Endothelial cell of umbilical vein (primary cell): ENCODE measurements at regions not wholly inside any gene's neighbourhood (a gene's known extent, or its start where the extent isn't known, plus 50 kb on each side); places are given as distances from the start of the nearest gene placed in this dataset.

Source experiments
- BruUV-seq: library from RNA; stranded (reverse); fragments of 400-500 nt; replicated peaks from 2 replicates; lab custom pipeline; 2021; lab: Mats Ljungman, UMichigan
- CTCF ChIA-PET: fragments of 300-600, 350-600 bp; sonication (Branson Sonifier 250); formaldehyde crosslinking; loops from one replicate; lab custom pipeline; 2021; ENCODE audit warnings: antibody characterized with exemption, inconsistent platforms; lab: Charles Lee
- POLR2A ChIA-PET: fragments of 300-600, 350-600 bp; sonication (Branson Sonifier 250); formaldehyde crosslinking; loops from one replicate; lab custom pipeline; 2021; ENCODE audit warnings: antibody characterized with exemption, inconsistent platforms; lab: Charles Lee
- DNase-seq: peaks from one replicate; pipeline ENCODE4 v3.0.0-alpha.2; 2011; ENCODE audit warnings: low read depth, low spot score
- FAIRE-seq: peaks from 2 replicates; lab custom pipeline; 2011; peaks lifted over from hg19 to GRCh38; lab: Jason Lieb, UNC
- H2AFZ ChIP-seq: 2 replicates; pipeline ENCODE4 v1.6.0; 2012; ENCODE audit warnings: low read depth, low read length, control low read depth, inconsistent platforms
- H3K27ac ChIP-seq: 2 replicates; pipeline ENCODE4 v1.5.1; 2011; ENCODE audit warnings: low read depth, mild to moderate bottlenecking, control low read depth, low read length, moderate library complexity; ENCODE audit not compliant: insufficient read depth
- H3K27me3 ChIP-seq, 2 experiments: 2 replicates each; pipeline versions ENCODE4 v1.6.0 to v1.6.1; 2011; ENCODE audit warnings: low read length in 2 of 2, mixed read lengths in 1 of 2; ENCODE audit not compliant: control insufficient read depth in 2 of 2, insufficient read depth in 2 of 2
- H3K36me3 ChIP-seq, 2 experiments: 2 replicates in 1 of 2; 3 replicates in 1 of 2; pipeline ENCODE4 v1.5.1; 2011; ENCODE audit warnings: low read length in 2 of 2, mild to moderate bottlenecking in 1 of 2, moderate library complexity in 1 of 2; ENCODE audit not compliant: control insufficient read depth in 2 of 2, insufficient read depth in 2 of 2; ENCODE audit errors: extremely low read depth in 1 of 2
- H3K4me1 ChIP-seq: 3 replicates; pipeline ENCODE4 v1.5.1; 2011; ENCODE audit warnings: mild to moderate bottlenecking, low read length; ENCODE audit not compliant: control insufficient read depth, insufficient read depth; ENCODE audit errors: extremely low read depth
- H3K4me2 ChIP-seq: 2 replicates; pipeline ENCODE4 v1.6.1; 2011; ENCODE audit warnings: low read length, control low read depth, mixed read lengths; ENCODE audit not compliant: insufficient read depth
- H3K4me3 ChIP-seq, 3 experiments: fragments of 200-600 bp in 1 of 3; sonication (generic), shearing (Covaris generic) in 1 of 3; replicated peaks in 1 of 3; 2 replicates each; pipeline ENCODE4 v1.5.1; 2011 to 2016; ENCODE audit warnings: control low read depth in 3 of 3, low read length in 3 of 3, mild to moderate bottlenecking in 2 of 3, inconsistent platforms in 1 of 3, low read depth in 1 of 3, moderate library complexity in 1 of 3; ENCODE audit not compliant: insufficient read depth in 1 of 3
- H3K79me2 ChIP-seq: 2 replicates; pipeline ENCODE4 v1.6.0; 2012; ENCODE audit warnings: low read length, inconsistent platforms; ENCODE audit not compliant: control insufficient read depth, insufficient read depth
- H3K9ac ChIP-seq: replicated peaks from 2 replicates; pipeline ENCODE3; 2011; ENCODE audit warnings: low read length, control low read depth; ENCODE audit not compliant: insufficient read depth; ENCODE audit errors: extremely low read depth
- H3K9me1 ChIP-seq: replicated peaks from 3 replicates; pipeline ENCODE4 v1.6.0; 2011; ENCODE audit warnings: mild to moderate bottlenecking, low read length; ENCODE audit not compliant: control insufficient read depth, insufficient read depth; ENCODE audit errors: extremely low read depth
- H3K9me3 ChIP-seq: replicated peaks from 2 replicates; pipeline ENCODE4 v1.5.1; 2012; ENCODE audit warnings: low read length, inconsistent platforms; ENCODE audit not compliant: control insufficient read depth, insufficient read depth
- H4K20me1 ChIP-seq: replicated peaks from 2 replicates; pipeline ENCODE3; 2011; ENCODE audit warnings: mild to moderate bottlenecking, low read length; ENCODE audit not compliant: control insufficient read depth, insufficient read depth; ENCODE audit errors: extremely low read depth
- EZH2 ChIP-seq: IDR thresholded peaks from 2 replicates; pipeline ENCODE4 v1.6.1; 2012; ENCODE audit warnings: borderline replicate concordance, low read depth, mild to moderate bottlenecking, moderate library complexity, low read length, inconsistent platforms; ENCODE audit not compliant: severe bottlenecking
- FOS ChIP-seq: IDR thresholded peaks from 2 replicates; pipeline ENCODE4 v1.6.1; 2011; ENCODE audit warnings: mild to moderate bottlenecking, low read length, moderate library complexity, borderline replicate concordance; ENCODE audit not compliant: insufficient read depth
- JUN ChIP-seq: IDR thresholded peaks from 2 replicates; pipeline ENCODE4 v1.6.1; 2011; ENCODE audit warnings: borderline replicate concordance, low read depth; ENCODE audit not compliant: insufficient read length, insufficient read depth
- MYC ChIP-seq: IDR thresholded peaks from one replicate; pipeline ENCODE4 v1.6.1; 2011; ENCODE audit warnings: mild to moderate bottlenecking, low read depth, low read length
- POLR2A ChIP-seq: IDR thresholded peaks from 2 replicates; pipeline ENCODE4 v1.6.1; 2012; ENCODE audit warnings: low read depth, mild to moderate bottlenecking, control low read depth, low read length
- POLR2AphosphoS5 ChIP-seq: IDR thresholded peaks from 2 replicates; pipeline ENCODE4 v1.6.1; 2012; ENCODE audit warnings: low read depth, mild to moderate bottlenecking, control low read depth, low read length, moderate library complexity; ENCODE audit not compliant: insufficient read depth
- dilution Hi-C: fragments of 300-500 bp; cut with MboI; formaldehyde crosslinking; loops from one replicate; pipeline ENCODE4 v1.15.0; 2019; ENCODE audit warnings: low sequenced_read_pairs; ENCODE audit not compliant: extremely low pct_ligation_motif_present
- intact Hi-C: fragments of 100-400 bp; cut with micrococcal nuclease; formaldehyde crosslinking; loops from one replicate; pipeline ENCODE4 v1.10.0; 2022
- TF ChIP-seq, protein P1 (sequence below): IDR thresholded peaks from 2 replicates; pipeline ENCODE4 v1.6.1; 2011; ENCODE audit not compliant: insufficient read depth, insufficient read length
- TF ChIP-seq, protein P2 (sequence below), 2 donors: IDR thresholded peaks; 1 replicate in 1 of 2; 2 replicates in 1 of 2; pipeline ENCODE4 v1.5.1; 2011; ENCODE audit warnings: low read length in 2 of 2, mild to moderate bottlenecking in 2 of 2, moderate library complexity in 2 of 2, control low read depth in 1 of 2, inconsistent platforms in 1 of 2, low read depth in 1 of 2; ENCODE audit not compliant: insufficient read depth in 1 of 2; ENCODE audit errors: extremely low read depth in 1 of 2

DNA sequence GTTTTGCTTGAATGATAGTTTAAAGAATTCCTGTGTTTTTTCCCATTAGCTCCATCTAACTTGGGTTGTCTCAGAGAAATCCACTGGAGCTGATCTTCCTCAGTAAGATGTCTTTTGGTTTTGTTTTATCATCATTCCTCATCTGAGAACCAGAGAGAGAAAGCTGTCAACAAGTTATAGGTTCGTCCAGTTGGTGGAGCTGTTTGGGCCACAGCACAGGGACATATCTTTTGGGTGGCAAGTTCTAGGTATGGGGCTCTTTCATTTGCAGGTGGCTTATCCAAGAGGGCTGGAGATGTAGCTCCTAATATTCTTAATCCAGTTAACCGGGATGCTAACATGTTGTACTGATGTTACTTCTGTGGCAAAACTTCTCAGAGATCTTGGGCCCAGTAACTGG, 174.2 kb downstream of the KCNRG start:
- ChIA-PET POLR2A (no interaction called here), CTCF (interaction anchor here (0.6 to 1.3 kb wide), 4 partner anchors 13 to 234 kb away, joined by 3 to 4 read pairs (median 3); no protein-coding TSS in a partner anchor)
- dilution Hi-C loops (no loop called here), intact Hi-C loops (no loop called here)
- FAIRE-seq (no peak), DNase-seq (no peak)
- H2AFZ ChIP-seq, result no peak overlapping the region
- H3K9ac ChIP-seq, result no peak overlapping the region
- no peaks in the 10 kb centered on the region for H4K20me1 ChIP-seq
- TF ChIP-seq, protein P1, sequence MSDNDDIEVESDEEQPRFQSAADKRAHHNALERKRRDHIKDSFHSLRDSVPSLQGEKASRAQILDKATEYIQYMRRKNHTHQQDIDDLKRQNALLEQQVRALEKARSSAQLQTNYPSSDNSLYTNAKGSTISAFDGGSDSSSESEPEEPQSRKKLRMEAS, result no peak
- TF ChIP-seq JUN (no peak), EZH2 (no peak), MYC (no peak), FOS (no peak), POLR2AphosphoS5 (no peak), POLR2A (no peak)
- TF ChIP-seq, protein P2, sequence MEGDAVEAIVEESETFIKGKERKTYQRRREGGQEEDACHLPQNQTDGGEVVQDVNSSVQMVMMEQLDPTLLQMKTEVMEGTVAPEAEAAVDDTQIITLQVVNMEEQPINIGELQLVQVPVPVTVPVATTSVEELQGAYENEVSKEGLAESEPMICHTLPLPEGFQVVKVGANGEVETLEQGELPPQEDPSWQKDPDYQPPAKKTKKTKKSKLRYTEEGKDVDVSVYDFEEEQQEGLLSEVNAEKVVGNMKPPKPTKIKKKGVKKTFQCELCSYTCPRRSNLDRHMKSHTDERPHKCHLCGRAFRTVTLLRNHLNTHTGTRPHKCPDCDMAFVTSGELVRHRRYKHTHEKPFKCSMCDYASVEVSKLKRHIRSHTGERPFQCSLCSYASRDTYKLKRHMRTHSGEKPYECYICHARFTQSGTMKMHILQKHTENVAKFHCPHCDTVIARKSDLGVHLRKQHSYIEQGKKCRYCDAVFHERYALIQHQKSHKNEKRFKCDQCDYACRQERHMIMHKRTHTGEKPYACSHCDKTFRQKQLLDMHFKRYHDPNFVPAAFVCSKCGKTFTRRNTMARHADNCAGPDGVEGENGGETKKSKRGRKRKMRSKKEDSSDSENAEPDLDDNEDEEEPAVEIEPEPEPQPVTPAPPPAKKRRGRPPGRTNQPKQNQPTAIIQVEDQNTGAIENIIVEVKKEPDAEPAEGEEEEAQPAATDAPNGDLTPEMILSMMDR (IDR thresholded peaks at IDR 0.05; ENCODE audit: extremely low read depth in 1 of 2, insufficient read depth in 1 of 2, low read depth in 1 of 2, low read length in 2 of 2), result no peak
- no peak overlapping the region for H3K4me2 ChIP-seq
- no peaks in the 10 kb centered on the region for H3K9me3 ChIP-seq
- no peaks in the 10 kb centered on the region for H3K9me1 ChIP-seq
- no peaks in the 10 kb centered on the region for H3K27me3 ChIP-seq
- H3K27ac ChIP-seq, result no peak overlapping the region
- H3K36me3 ChIP-seq, result no peaks in the 10 kb centered on the region
- H3K79me2 ChIP-seq, result no peaks in the 10 kb centered on the region
- H3K4me3 ChIP-seq, result no peak overlapping the region
- H3K4me1 ChIP-seq, result peaks cover 4% of the 10 kb centered on the region
- no TSS peak for BruUV-seq
